NCI-H1092 treated with DMSO at 0.1 percent for 48 hours (cell line): ENCODE measurements at regions not wholly inside any gene's neighbourhood (a gene's known extent, or its start where the extent isn't known, plus 50 kb on each side); places are given as distances from the start of the nearest gene placed in this dataset.
"Not testable (repeated sequence)": the region's sequence is repeated elsewhere in the genome, so short reads cannot be mapped to it uniquely, and the experiment has no call there.

ENCODE experiments used
- DNase-seq: peaks from one replicate; lab custom pipeline; 2025; lab: John Stamatoyannopoulos, UW

DNA sequence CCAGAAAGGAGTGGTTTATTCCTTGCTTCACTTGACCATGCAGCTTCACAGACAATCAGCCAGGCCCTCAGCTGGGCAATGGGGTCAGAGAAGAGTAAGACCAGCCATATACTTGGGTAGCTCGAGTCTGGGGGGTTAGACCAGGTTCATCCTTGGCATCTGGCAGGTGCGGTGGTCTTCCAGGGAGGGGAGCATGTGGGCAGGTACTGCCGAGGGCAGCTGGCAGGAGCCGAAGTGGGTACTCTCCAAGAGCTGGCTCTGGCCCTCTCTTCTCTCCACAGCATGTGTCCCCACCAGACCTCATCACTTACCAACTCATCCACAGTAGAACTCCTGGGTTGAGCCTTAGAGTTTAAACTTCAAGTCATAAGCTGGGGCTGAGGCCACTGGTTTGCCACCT is 156.8 kb downstream of the FOXD2 start:
- no peak for DNase-seq

- no peak for DNase-seq
These were observed 158.5 kb downstream of the FOXD2 start for GRCh38 chr1:47596328-47596727.

DNA sequence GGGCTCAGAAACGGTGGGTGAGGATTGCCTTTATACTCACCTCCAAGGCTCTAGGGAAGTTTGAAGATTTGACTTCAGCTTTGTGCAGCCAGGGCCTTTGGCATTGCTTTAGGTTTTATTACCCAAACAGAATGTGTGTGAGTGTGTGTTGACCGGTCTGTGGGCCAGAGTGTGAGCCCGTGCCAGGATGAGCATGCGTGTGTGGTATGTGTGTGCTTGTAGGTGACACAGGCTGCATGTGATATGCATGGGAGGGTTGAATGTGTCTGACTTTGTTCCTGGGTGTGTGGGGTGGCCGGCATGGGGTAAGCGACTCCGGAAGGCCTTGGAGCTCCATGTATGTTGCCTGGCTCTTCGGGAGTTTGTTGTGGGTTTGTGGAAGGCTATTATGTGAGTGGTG is 160.5 kb downstream of the FOXD2 start:
- no peak for DNase-seq

GRCh38 chr1:47599777-47600176 is 161.9 kb downstream of the FOXD2 start:
- DNase-seq = no peak

- not testable (repeated sequence) for DNase-seq
These were observed 164.6 kb downstream of the FOXD2 start for GRCh38 chr1:47602491-47602890.

DNA sequence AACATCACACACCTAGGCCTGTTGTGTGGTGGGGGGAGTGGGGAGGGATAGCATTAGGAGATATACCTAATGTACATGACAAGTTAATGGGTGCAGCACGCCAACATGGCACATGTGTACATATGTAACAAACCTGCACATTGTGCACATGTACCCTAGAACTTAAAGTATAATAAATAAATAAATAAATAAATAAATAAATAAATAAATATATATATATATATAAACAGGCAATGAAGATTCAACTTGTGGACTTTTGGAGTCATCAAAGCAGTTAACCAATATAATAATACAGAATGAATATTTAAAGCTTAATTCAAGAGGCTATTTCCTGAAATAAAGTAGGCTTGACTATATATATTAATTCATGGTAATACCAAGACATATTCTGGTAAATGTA is 167.0 kb downstream of the FOXD2 start:
- DNase-seq = not testable (repeated sequence)

- DNase-seq = no peak
These were observed 170.5 kb downstream of the FOXD2 start for GRCh38 chr1:47608296-47608875.

DNA sequence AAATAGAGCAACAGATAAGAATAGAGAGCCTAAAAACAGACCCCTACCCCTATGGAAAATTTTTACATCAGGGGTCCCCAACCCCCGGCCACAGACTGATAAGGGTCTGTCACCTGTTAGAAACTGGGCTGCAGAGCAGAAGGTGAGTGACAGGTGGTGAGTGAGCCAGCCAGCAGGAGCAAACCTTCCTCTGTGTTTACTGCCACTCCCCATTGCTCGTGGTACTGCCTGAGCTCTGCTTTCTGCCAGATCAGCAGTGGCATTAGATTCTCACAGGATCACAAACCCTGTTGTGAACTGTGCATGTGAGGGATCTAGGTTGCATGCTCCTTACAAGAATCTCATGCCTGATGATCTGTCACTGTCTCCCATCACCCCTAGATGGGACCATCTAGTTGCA is 174.1 kb downstream of the FOXD2 start:
- no peak for DNase-seq

DNA sequence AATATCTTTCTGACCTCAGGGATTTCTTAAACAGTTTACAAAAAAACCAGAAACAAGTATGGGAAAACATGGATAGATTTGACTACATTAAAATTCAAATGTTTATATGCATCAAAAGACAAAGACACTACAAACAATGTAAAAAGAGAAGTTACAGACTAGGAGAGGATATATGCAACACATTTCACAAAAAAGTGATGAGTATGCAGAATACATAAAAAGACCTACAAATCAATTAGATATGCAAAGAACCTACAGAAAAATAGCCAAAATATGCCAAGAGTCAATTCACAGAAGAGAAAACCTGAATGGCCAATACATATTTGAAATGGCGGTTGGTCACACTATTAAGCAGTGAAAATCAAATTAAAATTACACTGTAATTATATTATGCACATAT is 175.0 kb downstream of the FOXD2 start:
- DNase-seq = no peak

- no peak for DNase-seq
These were observed 178.2 kb downstream of the FOXD2 start for GRCh38 chr1:47616036-47616435.

DNA sequence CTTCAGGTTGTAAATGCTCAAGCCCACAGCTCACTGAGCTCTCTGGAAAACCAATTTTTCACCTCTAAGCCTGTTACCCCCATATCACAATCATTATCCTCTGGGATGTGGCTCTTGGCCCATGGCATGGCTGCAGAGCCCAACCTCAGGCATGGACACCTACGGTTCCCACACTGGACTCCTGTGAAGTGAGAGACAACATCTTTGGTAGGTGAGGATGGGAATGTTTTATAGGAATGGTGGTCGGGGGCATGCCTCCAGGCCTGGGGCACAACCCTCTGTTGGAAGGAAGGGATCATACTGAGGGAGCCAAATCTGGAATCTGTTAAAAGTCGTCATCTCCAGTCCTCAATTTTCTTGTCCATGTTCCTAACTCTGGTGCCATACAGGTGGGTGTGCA is 179.1 kb downstream of the FOXD2 start:
- DNase-seq = no peak

DNA sequence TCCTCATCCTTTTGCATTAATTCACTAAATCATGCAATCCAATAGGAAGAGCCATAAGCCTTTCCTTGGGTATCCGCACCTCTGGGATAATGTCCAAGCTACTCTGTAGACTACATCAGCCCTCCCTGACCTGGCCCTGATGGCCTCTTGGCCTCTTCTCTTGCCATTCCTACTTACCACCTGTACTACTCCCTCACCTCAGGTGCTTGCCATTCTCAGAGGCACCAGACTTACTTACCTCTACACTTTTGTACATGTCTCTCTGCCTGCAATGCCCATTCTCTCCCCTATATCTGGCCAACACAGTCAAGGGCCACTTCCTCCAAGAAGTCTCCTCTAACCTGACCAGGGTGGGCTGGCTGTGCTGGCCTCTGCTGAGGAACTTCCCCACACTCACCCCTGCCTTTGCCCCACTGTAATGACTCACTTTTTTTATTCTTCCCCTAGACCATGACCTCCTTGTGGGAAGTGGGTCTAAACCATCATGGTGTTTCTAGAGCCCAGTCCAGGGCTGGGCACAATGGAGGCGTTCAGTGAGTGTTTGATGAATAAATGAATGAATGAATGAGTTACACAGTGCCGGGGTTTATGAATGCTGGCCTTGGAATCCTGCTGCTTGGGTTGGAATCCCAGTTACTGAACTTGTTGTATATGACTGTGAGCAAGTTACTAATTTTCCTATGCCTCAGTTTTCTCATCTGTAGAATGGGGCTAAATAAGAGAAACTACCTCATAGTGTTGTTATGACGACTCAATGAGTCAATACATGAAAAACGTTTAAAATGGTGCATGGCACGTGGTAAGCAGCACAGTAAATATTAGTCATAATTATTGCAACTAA is 179.8 kb downstream of the FOXD2 start:
- no peak for DNase-seq

GRCh38 chr1:47618222-47618720 is 180.4 kb downstream of the FOXD2 start:
- peak; percentile 29 for DNase-seq

DNA sequence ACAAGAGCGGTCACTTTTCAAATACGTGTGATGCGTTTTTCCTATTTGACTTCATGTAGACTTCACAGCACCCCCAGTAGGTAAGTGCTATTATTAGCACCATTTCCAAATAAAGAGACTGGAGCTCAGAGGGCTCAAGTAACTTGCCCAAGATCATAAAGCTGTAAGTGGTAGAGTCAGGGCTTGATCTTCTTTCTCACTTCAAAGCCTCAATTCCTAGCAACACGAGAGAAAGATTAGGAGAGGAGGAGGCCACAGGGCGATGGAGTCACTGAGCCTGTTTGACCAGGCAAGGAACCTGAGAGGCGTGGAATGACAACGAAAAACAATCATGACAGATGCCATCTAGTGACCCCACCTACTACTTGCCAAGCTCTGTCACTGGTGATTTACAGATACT is 181.0 kb downstream of the FOXD2 start:
- DNase-seq = no peak

DNA sequence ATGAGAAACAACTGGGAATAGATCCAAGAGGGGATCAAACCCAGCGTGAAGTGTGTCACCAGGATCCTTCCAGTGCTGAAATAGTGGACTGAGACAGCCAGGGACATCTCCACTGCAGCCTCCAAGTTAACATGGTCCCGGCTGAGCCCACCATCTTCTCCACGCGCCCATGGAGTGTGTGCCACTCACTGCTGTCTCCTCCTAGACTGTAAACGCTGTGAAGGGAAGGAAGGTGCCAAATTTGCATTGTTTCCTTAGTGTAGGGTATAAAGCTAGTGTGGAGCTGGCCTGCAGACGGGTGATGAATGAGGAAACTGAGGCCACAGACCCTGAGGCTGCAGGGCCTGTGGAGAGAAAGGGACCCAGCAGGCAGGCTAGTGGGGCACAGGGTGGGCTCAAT is 183.6 kb downstream of the FOXD2 start:
- no peak for DNase-seq

DNA sequence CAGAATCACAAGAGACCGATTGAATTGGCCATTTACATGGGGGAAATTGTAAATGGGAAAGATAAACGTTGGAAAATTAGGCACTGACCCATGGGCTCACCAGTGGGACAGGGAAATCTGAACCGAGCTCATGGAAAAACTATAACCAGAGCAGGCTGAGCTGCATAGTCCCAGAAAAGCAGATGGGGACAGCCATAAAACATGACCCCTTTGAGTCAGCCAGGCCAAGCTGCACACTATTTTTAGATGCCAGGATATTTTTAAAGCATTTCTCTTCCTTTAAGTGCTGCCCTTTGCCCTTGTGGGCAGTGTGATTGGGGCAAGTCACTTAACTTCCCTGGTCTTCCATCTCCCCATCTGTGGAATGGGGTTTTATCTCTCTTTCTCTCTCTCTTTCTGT is 184.1 kb downstream of the FOXD2 start:
- no peak for DNase-seq

- no peak for DNase-seq
These were observed 185.1 kb downstream of the FOXD2 start for GRCh38 chr1:47622776-47623556.

DNA sequence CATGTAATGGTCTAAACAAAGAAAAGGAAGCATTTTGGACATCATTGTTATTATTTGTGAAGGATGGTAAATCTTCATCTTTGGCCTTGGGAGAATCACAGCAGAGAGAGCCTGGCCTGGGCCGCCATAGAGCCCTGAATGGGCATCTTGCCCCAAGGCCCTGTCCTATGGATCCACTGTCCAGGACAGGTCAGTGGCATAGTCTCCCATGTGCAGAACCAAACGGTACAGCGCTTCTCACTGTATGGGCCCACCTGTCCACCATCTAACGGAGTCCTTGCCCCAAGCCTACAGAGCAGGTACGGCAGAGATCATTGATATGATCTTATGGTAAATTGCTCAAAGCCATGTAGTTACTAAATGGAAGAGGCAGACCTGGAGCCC is 185.7 kb downstream of the FOXD2 start:
- DNase-seq = no peak

- DNase-seq = peak; percentile 66
These were observed 186.7 kb downstream of the FOXD2 start for GRCh38 chr1:47624531-47624930.

- no peak for DNase-seq
These were observed 189.2 kb downstream of the FOXD2 start for GRCh38 chr1:47627016-47627415.

DNA sequence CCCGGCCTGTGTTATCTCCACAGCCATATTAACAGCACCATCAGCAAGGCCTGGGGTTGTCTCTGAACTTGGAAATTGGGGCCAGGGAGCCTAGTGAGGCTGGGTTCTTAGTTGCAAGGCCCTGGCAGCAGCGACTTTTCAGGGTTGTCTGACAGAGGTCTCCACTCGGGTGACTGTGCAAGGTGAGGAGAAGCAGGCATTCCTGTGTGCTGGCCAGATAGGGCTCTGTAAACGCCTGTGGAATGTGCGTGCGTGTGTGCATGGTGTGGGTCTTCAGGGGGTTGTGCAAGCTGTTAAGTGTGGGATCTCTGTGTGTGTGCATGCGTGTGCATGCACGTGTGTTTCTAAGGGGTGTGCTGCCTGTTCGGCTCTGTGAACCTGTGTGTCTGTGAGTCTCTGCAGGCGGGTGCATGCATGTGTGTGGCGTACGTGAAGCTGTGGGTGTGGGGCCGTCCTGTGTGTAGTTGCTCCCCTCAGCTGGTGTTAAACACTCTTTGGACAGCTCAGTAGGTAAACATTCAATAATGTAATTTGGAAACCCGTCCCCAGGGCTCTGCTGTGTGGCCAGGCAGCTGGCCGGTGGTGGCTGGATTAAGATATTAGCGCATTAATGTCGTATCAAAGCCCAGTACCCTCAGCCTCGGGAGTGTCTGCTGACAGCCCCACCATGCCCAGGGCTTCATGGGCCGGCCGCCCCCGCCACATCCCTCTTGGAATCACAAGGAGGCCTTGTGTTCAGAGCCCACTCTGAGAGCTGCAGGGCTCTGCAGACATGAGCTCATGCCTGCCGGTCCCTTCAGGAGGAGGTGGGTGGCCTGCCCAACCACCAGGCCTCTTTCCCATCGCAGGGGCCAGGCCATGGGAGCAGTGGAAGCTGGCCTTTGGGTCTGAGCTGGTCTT is 189.9 kb downstream of the FOXD2 start:
- DNase-seq = no peak

DNA sequence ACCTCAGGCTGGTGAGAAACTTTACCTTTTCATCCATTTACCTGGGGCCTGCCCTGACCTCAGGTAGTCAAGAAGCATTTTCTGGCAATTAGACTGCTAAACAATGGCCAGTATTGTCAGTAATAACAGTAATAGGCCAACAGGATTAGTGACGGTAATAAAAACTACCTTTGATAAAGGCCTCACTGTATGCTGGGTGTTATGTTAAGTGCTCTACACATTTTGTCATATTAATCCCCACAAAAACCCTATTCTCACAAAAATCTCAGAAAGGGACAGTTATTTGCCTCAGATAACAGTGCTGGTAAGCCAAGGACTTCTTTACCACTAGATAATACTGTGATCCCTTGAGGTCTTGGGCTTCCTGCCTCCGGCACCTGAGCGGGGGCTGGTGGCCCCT is 191.4 kb downstream of the FOXD2 start:
- no peak for DNase-seq
